Stimulated activated naive CD8-positive, alpha-beta T cell treated with anti-CD3 and anti-CD28 coated beads, Interleukin-15, Interleukin-2, amounts not matched to agents 100 U/mL and 50 U/mL, for 24 hours (primary cell): ENCODE measurements at regions not wholly inside any gene's neighbourhood (a gene's known extent, or its start where the extent isn't known, plus 50 kb on each side); places are given as distances from the start of the nearest gene placed in this dataset.
A peak's percentile ranks its signal among the peaks of the same experiment; 100 is the strongest.

Experiments used
- ATAC-seq: fragments of 150-1000 bp; cut with Tn5 transposase; one replicate; pipeline ENCODE4 v1.10.0; 2021
- DNase-seq: peaks from one replicate; pipeline ENCODE4 v3.0.0; 2021

DNA sequence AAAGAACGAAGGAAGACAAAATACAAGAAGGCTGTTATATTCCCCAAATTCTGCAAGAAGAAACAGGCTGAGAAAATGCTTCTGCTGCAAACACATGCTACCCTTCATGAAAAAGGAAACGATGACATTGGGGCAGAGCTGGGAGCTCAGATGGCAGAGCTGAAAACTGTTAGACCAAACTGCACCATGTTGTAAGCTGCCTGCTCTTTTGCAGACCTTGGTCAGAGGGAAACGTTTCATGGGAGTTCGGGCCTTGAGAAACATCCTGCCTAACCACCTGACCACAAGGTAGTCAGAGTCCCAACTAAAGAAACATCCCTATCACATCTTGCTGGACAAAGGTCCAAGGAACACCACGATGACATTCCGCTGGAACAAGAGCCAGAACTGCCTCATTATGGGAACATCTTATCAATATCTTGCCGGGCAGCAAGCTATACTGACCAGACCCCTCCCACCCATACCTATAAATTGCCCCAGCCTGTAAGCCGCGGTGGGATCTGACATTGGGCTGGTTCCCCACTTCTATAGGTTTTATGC is 110.7 kb upstream of the CTSC start:
- ATAC-seq: no peak
- DNase-seq: no peak

DNA sequence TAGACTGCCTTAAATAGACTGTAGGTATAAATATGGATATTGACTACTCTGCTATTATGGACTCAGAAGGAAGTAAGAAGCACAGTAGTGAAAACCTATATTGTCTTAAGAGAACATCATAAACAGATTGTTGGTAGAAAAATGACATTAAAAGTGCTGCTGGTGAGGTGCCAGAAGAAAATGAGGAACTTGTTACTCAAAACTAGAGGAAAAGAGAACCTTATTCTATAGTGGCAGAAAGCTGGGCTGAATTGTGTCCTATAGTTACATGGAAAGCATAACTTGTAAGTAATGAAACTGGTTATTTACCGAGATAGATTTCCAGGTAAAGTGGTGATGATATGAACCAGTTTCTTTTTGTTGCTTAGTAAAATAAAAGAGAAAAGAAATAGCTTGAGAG is 109.7 kb upstream of the CTSC start:
- ATAC-seq: no peak
- DNase-seq: no peak

DNA sequence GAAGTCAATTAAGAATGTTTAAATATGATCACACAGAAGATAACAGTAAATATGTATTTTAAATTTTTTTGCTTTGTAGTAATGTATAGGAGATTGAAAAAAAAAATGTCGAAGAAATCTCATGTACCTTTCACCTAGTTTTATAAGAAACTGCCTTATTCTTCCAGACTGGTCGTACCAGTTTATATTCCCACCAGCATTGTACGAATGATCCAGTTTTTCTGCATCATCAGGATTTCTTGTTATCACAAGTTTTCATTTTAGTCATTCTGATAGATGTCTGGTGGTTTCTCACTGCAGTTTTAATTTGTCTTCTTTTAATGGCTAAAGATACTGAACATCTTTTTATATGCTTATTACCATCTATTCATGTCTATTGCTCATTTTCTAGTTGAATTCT is 101.8 kb upstream of the CTSC start:
- DNase-seq (no peak), ATAC-seq (no peak)

- no peak for ATAC-seq
- DNase-seq: no peak
Observed at GRCh38 chr11:88438721-88439120, 101.2 kb upstream of the CTSC start.

DNA sequence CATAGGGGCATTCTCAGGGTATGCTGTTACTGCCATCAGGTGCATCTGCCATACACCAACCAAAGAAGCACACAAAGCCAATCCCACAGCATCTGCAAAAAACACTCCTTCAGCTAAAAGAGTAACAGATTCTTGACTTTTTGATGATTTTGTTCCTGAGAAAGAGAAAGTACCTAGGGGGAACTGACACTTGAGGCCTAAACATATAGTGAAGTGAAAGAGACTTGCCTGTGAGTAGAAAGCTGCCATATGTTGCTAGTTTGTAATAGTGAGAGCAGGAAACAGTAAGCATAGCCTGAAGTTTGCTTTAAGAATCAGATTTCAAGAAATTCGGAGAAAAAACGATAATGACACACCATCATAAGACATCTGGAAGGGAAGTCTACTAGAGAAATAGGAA is 97.9 kb upstream of the CTSC start:
- ATAC-seq (no peak), DNase-seq (no peak)

DNA sequence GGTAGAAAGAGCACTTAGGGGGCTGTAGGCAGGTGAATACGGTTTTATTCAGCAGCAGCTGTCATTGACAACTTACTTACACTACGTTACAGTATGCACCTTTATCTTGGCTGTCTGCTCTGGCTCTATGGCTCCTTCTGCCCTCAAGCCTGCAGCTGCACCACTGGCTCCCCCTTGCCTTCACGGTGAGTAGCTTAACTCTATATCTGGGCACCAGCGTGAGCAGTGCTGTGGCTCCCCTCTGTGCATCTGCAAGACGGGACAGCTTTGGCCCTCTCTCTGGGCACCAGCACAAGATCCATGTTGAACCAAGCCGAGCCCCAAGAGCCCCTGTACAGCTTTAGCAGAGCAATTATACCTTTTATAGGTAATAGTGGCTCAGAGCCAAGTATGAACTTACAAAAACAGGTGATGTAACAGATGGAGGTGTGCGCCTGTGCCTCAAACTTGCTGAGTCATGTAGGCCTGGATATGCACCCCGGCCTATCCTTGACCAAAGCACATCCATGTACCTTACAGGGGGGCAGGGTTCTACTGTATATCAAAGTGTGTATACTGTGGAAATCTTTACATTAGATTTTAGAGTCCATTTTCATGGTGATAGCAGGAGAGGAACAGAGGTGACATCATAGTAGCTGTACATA is 96.9 kb upstream of the CTSC start:
- ATAC-seq (no peak), DNase-seq (no peak)

- DNase-seq (no peak), ATAC-seq (no peak)
Observed at GRCh38 chr11:88433536-88434230, 96.1 kb upstream of the CTSC start.

DNA sequence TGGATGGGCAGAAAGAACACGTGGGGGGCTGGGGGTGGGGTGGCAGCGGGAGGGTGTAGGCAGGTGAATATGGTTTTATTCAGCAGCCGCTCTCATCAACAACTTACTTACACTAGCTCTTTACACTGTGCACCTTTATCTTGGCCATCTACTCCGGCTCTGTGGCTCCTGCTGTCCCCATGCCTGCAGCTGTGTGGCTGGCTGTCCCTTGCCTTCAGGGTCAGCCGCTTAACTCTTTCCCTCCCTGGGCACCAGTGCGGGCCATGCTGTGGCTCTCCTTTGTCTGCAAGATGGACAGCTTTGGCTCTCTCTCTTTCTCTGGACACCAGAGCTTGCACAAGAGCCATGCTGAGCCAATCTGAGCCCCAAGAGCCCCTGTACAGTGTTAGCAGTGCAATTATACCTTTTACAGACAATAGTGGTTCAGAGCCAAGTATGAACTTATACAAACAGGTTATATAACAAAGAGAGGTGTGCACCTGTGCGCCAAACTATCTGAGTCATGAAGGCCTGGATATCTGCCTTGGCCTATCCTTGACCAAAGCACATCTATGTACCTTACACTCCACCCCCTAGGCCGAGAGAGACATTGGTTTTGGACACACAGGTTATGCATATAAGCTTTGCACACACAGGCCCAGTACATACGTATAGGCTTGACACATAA is 94.3 kb upstream of the CTSC start:
- DNase-seq (no peak), ATAC-seq (no peak)

GRCh38 chr11:88428959-88429358 is 91.4 kb upstream of the CTSC start:
- DNase-seq (no peak), ATAC-seq (no peak)

DNA sequence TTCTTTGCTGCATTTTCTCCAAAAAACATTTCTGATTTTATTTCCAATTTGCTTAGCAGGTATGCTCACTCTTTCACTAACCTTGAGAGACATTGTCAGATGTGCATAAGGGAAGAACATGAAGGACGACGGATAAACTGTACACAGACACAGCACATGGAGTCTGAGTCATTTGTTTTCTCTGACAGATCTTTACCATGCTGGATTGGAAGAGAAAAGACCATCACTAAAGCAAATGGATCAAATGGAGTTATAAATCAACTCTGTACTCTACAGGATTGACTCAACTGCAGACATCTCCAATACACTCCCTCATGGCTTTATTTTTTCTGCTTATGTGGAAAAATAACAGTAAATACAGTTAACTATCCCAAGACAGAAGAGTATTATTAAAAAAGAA is 90.2 kb upstream of the CTSC start:
- DNase-seq: no peak
- no peak for ATAC-seq

DNA sequence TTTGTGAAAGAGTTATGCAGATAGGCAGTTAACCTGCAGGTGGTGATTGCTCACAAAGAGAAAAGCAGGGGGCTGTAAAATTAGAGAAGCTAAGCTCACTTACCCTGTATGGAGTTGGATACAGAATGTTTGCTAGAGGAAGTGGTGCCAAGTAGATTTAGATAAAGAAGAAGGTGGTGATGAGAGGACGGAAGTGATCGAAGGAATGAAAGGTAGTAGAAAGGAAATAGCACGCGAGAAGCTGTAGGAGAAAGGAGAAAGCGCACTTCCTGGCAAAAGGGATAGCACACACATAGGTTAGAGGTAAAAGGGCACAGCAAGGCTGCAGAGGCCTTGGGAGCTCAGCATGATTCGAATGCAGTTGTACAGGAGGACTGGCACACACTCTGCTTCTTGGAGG is 87.3 kb upstream of the CTSC start:
- DNase-seq (no peak), ATAC-seq (no peak)

DNA sequence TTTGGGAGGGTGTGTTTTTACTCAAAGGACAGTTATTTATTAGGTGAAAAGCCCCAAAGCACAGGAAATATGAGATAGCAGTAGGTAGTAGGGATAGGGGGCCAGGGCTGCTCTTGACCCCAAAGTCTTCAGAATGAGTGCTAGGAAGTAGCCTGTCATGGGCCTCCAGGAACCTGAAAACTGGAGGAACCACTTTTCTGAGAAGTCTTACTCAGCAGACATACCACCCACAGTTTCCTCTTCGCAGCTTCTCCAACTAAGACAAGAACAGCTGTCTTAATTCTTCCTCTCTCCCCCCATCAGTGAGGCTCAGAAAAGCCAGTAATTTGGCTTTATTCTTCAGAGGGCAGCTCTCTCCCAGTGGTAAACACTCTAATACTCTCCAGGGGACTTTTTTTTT is 84.0 kb upstream of the CTSC start:
- peak; percentile 47 for DNase-seq
- ATAC-seq: peak; percentile 96

DNA sequence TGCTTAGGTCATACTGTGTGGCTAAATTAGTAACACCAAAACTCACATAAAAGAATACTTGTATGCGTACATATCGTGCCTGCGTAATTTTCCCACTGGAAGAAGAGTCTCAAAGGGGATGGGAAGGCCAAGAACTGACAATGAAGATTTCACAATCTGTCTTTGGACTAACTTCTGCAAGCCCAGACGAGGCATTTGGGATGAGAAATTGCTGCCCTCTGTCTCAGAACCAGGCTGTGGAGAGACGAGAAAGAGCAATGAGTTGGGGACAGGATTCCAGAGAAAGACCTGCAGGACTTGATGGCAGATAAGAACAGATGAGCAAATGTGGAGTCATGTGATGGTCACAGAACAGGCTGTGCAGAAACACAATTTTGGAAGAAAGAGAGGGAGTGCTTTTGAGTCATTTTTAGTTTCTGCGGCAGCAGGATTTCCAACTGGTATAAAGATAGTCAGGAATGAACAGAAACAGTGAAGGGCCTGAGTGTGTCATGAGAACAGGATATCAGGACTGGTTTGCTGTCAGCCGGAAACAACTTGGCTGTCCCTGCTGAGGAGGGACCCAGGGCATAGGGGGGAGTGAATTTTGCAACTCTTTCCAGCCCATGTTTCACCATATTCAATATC is 82.7 kb upstream of the CTSC start:
- ATAC-seq: no peak
- DNase-seq: no peak

GRCh38 chr11:88418508-88418907 is 81.0 kb upstream of the CTSC start:
- no peak for ATAC-seq
- no peak for DNase-seq

GRCh38 chr11:88415495-88415894 is 78.0 kb upstream of the CTSC start:
- no peak for DNase-seq
- no peak for ATAC-seq

GRCh38 chr11:88414981-88415413 is 77.5 kb upstream of the CTSC start:
- ATAC-seq (peak; percentile 83), DNase-seq (peak; percentile 32)

GRCh38 chr11:88414385-88414861 is 76.9 kb upstream of the CTSC start:
- DNase-seq (no peak), ATAC-seq (peak; percentile 58)

DNA sequence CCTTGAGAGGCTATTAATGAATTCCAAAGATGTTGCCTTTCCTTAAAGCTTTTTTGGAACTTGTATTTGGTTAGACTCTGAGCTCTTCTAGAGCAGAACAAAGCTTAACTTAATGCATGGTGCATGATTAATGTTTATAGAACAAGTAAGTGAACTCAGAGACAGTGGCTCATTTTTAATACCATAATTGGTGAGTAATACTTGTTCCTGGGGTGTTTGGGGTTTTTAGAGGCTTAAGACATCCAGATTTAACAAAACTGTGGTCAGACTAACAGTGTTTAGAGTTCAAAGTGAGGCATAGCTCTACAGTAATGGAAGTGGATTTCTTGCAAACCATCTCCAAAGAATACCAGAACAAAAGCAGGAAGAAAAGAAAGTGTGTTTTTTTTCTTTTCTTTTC is 73.7 kb upstream of the CTSC start:
- DNase-seq (no peak), ATAC-seq (no peak)

DNA sequence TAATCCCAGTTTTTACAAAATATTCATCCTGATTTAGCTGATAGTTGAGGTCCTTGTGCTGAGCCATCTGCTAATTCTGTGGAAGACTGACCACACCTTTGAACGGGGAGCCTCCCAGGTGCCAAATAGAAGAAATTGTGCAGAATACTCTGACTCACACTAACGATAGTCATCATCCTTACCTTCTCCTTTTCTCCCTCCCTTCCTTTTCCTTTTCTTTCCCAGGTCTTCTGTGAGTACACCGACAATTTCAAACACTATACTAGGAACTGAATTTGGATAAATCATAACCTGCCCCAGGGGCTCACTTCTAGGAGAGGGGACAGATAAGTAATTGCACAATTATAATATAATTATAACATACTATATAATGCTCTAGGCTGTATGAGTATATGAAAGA is 73.1 kb upstream of the CTSC start:
- DNase-seq: no peak
- ATAC-seq: no peak

DNA sequence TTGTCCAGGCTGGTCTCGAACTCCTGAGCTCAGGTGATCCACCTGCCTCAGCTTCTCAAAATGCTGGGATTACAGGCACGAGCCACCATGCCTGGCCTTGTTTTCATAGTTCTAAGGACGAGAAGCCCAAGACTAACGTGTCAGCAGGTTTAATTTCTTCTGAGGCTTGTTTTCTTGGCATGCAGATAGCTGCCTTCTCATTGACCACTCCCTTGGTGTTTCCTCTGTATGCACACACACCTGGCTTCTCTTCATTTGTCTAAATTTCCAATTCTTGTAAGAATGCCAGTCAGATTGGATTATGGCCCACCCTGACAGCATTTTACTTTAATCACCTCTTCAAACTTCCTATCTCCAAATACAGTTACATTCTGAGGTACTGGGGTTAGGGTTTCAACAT is 72.5 kb upstream of the CTSC start:
- ATAC-seq: no peak
- DNase-seq: no peak

- ATAC-seq: no peak
- DNase-seq: no peak
Observed at GRCh38 chr11:88406876-88407275, 69.3 kb upstream of the CTSC start.

- DNase-seq (no peak), ATAC-seq (no peak)
Observed at GRCh38 chr11:88405853-88406252, 68.3 kb upstream of the CTSC start.
